T47D (cell line): ENCODE measurements at regions not wholly inside any gene's neighbourhood (a gene's known extent, or its start where the extent isn't known, plus 50 kb on each side); places are given as distances from the start of the nearest gene placed in this dataset.
A peak's percentile ranks its signal among the peaks of the same experiment; 100 is the strongest.
"Not testable (repeated sequence)": the region's sequence is repeated elsewhere in the genome, so short reads cannot be mapped to it uniquely, and the experiment has no call there.

Experiments used
- DNase-seq, 2 experiments: peaks; one replicate each; pipeline versions ENCODE4 v3.0.0 to v3.0.0-alpha.2; 2011 to 2012; ENCODE audit warnings: low read depth in 1 of 2, low spot score in 1 of 2
- JUND ChIP-seq: IDR thresholded peaks from 2 replicates; pipeline ENCODE4 v1.6.1; 2012; ENCODE audit warnings: low read depth
- in situ Hi-C: cut with HindIII; loops from 2 replicates; pipeline ENCODE4 v1.10.0; 2016; ENCODE audit warnings: low sequenced_read_pairs, low pct_unique_long_range_greater_than_20kb

DNA sequence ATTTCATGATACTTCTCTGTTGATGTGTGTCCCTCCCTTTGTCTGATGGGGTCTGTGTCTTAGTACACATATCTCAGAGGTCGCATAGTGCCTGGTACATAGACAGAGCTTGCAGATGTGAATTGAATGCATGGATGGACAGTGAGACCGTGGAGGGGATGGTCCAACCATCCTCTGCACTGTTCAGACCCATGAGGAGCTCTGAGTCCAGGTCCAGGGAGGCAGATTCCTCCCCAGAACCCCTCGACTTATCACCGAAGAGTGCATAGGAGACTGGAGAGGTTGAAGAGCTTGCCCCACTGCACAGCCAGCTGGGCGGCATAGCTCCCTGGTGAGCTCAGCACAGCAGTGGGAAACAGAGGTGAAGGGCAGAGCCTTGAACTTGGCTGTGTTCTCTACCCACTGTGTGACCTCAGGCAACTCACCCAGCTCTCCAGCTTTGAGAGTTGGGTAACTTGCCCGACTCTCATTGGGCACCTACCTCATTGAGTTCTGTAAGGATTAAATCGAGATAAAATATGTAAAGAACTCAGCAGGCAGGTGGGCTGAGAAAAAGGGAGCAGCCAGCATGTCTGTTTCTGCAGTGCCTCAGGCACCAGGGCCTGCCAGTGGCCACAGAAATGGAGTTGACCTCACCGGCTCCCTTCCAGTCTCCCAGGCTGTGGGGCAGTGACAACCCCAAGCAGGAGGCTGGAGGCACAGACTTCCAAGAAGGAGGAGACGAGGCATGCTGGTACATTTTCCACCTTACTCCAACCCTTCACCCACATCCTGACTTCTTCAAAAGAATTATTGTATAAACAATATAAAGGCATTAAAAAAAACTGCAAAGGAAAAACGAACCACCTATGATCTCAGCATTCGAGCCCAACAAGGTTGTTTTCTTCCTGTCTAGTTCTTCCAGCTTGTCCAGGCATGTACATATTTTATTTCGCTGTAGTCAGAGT lies 54.1 kb upstream of the TFRC start:
- no peak for TF ChIP-seq JUND
- in situ Hi-C loops: no loop called here
- DNase-seq: peak; percentile 97 to 99

GRCh38 chr3:196134691-196135090 lies 52.8 kb upstream of the TFRC start:
- in situ Hi-C loops: no loop called here
- no peak for TF ChIP-seq JUND

DNA sequence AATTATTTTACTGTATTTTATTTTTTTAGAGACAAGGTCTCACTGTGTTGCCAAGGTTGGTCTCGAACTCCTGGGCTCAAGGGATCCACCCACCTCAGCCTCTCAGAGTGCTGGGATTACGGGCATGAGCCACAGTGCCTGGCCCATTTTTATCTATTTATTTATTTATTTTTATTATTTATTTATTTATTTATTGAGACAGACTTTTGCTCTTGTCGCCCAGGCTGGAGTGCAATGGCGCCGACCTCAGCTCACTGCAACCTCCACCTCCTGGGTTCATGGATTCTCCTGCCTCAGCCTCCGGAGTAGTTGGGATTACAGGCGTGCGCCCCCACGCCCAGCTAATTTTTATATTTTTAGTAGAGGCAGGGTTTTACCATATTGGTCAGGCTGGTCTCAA lies 52.0 kb upstream of the TFRC start:
- in situ Hi-C loops, DNase-seq: not testable (repeated sequence)

More at GRCh38 chr3:196134691-196135090, 52.8 kb upstream of the TFRC start:
- DNase-seq: no peak

GRCh38 chr3:196131921-196132320 lies 50.0 kb upstream of the TFRC start:
- TF ChIP-seq JUND: no peak
- DNase-seq: no peak
- in situ Hi-C loops: no loop called here
